GM12864 (cell line): ENCODE measurements at regions not wholly inside any gene's neighbourhood (a gene's known extent, or its start where the extent isn't known, plus 50 kb on each side); places are given as distances from the start of the nearest gene placed in this dataset.
"Not testable (repeated sequence)": the region's sequence is repeated elsewhere in the genome, so short reads cannot be mapped to it uniquely, and the experiment has no call there.

Experiments used
- DNase-seq: peaks from one replicate; pipeline ENCODE4 v3.0.0-alpha.2; 2011; ENCODE audit warnings: low read depth
- H3K4me3 ChIP-seq: 2 replicates; pipeline ENCODE4 v1.5.1; 2011; ENCODE audit warnings: mild to moderate bottlenecking, low read depth, low read length, control low read depth
- CTCF ChIP-seq: IDR thresholded peaks from 2 replicates; pipeline ENCODE4 v1.5.1; 2011; ENCODE audit warnings: low read depth, mild to moderate bottlenecking, moderate library complexity, low read length, control low read depth, inconsistent platforms; ENCODE audit errors: missing control alignments

GRCh38 chr2:22076454-22076853 is 952.7 kb downstream of the TDRD15 start:
- no peak for TF ChIP-seq CTCF
- no peak overlapping the region for H3K4me3 ChIP-seq
- DNase-seq = no peak

- no peak for TF ChIP-seq CTCF
- H3K4me3 ChIP-seq = no peak overlapping the region
- no peak for DNase-seq
Observed at GRCh38 chr2:22078701-22079100, 954.9 kb downstream of the TDRD15 start.

- no peak for DNase-seq
- H3K4me3 ChIP-seq = no peak overlapping the region
- no peak for TF ChIP-seq CTCF
Observed at GRCh38 chr2:22079583-22079982, 955.8 kb downstream of the TDRD15 start.

GRCh38 chr2:22086726-22087125 is 963.0 kb downstream of the TDRD15 start:
- TF ChIP-seq CTCF = no peak
- no peak overlapping the region for H3K4me3 ChIP-seq
- no peak for DNase-seq

- DNase-seq, H3K4me3 ChIP-seq: not testable (repeated sequence)
Observed at GRCh38 chr2:22103617-22104016, 979.8 kb downstream of the TDRD15 start.

DNA sequence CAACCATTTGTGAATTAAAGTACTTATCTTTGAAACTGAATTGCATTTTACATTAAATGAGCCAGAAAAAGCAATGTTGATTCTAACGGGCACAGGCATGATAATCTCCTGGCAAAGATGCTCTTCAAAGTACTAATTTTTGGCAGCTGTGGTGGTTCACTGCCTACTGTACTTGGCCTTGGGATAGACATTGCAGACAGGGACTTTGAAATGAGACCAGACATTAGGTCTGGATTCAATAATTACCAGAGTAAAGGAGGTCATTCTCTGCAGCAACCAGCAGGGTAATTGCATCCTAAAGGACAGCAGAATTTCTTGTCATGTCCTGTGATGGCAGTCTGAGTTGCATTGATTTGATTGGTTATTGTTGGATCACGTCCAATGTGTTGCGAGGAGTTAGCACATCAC is 986.5 kb downstream of the TDRD15 start:
- TF ChIP-seq CTCF = no peak
- no peak for DNase-seq
- no peak overlapping the region for H3K4me3 ChIP-seq

GRCh38 chr2:22124003-22124402 is 1000.2 kb downstream of the TDRD15 start:
- TF ChIP-seq CTCF = no peak
- no peak overlapping the region for H3K4me3 ChIP-seq
- DNase-seq = no peak

- DNase-seq = no peak
- H3K4me3 ChIP-seq = no peak overlapping the region
- TF ChIP-seq CTCF = no peak
Observed at GRCh38 chr2:22126106-22126505, 1002.3 kb downstream of the TDRD15 start.
